ENCODE measurements at regions not wholly inside any gene's neighbourhood (a gene's known extent, or its start where the extent isn't known, plus 50 kb on each side); places are given as distances from the start of the nearest gene placed in this dataset.
"Not testable (repeated sequence)": the region's sequence is repeated elsewhere in the genome, so short reads cannot be mapped to it uniquely, and the experiment has no call there.

GRCh38 chr9:115469841-115470240 is 351.9 kb upstream of the TNC start:
- Histone ChIP-seq H3K4me3 (no peak overlapping the region), H3K27ac (no peak overlapping the region), H3K27me3 (no peaks in the 10 kb centered on the region), H3K4me1 (ENCODE audit: insufficient read depth) (no peaks in the 10 kb centered on the region), H3K36me3 (no peaks in the 10 kb centered on the region), H3K9me3 (no peaks in the 10 kb centered on the region)
- intact Hi-C loops (cut with DNase I), result no loop called here
- DNase-seq, result no peak
- TF ChIP-seq POLR2A (IDR thresholded peaks at IDR 0.05) (no peak), CTCF (IDR thresholded peaks at IDR 0.05) (no peak), EP300 (IDR thresholded peaks at IDR 0.05) (no peak)
- WGBS, 3 donors, result 77 to 89% (median 77%) methylated on average over 2 of the region's 2 CpGs

GRCh38 chr9:115473032-115473431 is 355.1 kb upstream of the TNC start:
- DNase-seq; H3K4me1 ChIP-seq (ENCODE audit: insufficient read depth); H3K36me3 ChIP-seq; H3K27me3 ChIP-seq; H3K4me3 ChIP-seq; intact Hi-C loops (cut with DNase I); H3K9me3 ChIP-seq; H3K27ac ChIP-seq: not testable (repeated sequence)
- 88 to 98% (median 97%) methylated on average over 2 to 3 of the region's 3 CpGs for WGBS, 3 donors

- Histone ChIP-seq H3K9me3 (no peaks in the 10 kb centered on the region), H3K4me3 (no peak overlapping the region), H3K4me1 (ENCODE audit: insufficient read depth) (no peaks in the 10 kb centered on the region), H3K27ac (no peak overlapping the region), H3K36me3 (no peaks in the 10 kb centered on the region), H3K27me3 (no peaks in the 10 kb centered on the region)
- intact Hi-C loops (cut with DNase I), result no loop called here
- TF ChIP-seq EP300 (IDR thresholded peaks at IDR 0.05), result no peak
- no peak for TF ChIP-seq POLR2A (IDR thresholded peaks at IDR 0.05)
- TF ChIP-seq CTCF (IDR thresholded peaks at IDR 0.05), result no peak
- no peak for DNase-seq
- WGBS, 3 donors, result 60 to 84% (median 81%) methylated on average over 2 of the region's 2 CpGs
Measured at GRCh38 chr9:115481769-115482168, 363.8 kb upstream of the TNC start.

GRCh38 chr9:115482747-115483146 is 364.8 kb upstream of the TNC start:
- intact Hi-C loops (cut with DNase I), result no loop called here
- H3K27me3 ChIP-seq, result no peaks in the 10 kb centered on the region
- no peak overlapping the region for H3K4me3 ChIP-seq
- no peaks in the 10 kb centered on the region for H3K9me3 ChIP-seq
- WGBS, 3 donors, result 91 to 95% (median 93%) methylated on average over 3 of the region's 3 CpGs
- H3K4me1 ChIP-seq (ENCODE audit: insufficient read depth), result no peaks in the 10 kb centered on the region
- TF ChIP-seq CTCF (IDR thresholded peaks at IDR 0.05), result no peak
- no peak for TF ChIP-seq EP300 (IDR thresholded peaks at IDR 0.05)
- TF ChIP-seq POLR2A (IDR thresholded peaks at IDR 0.05), result no peak
- H3K27ac ChIP-seq, result no peak overlapping the region
- DNase-seq, result no peak
- H3K36me3 ChIP-seq, result no peaks in the 10 kb centered on the region

GRCh38 chr9:115492869-115493268 is 374.9 kb upstream of the TNC start:
- H3K36me3 ChIP-seq, result no peaks in the 10 kb centered on the region
- no peak overlapping the region for H3K4me3 ChIP-seq
- DNase-seq, result no peak
- TF ChIP-seq POLR2A (IDR thresholded peaks at IDR 0.05) (no peak), CTCF (IDR thresholded peaks at IDR 0.05) (no peak), EP300 (IDR thresholded peaks at IDR 0.05) (no peak)
- no peaks in the 10 kb centered on the region for H3K9me3 ChIP-seq
- no peak overlapping the region for H3K27ac ChIP-seq
- no peaks in the 10 kb centered on the region for H3K4me1 ChIP-seq (ENCODE audit: insufficient read depth)
- no peaks in the 10 kb centered on the region for H3K27me3 ChIP-seq
- intact Hi-C loops (cut with DNase I), result no loop called here
